ENCODE measurements at regions not wholly inside any gene's neighbourhood (a gene's known extent, or its start where the extent isn't known, plus 50 kb on each side); places are given as distances from the start of the nearest gene placed in this dataset.

GRCh38 chr4:45004326-45004725 lies 278.0 kb upstream of the GNPDA2 start (continued):
- TF ChIP-seq PRDM15 (CRISPR knock-in tag; IDR thresholded peaks at IDR 0.05) (no peak), CHD1 (IDR thresholded peaks at IDR 0.05; ENCODE audit: low read depth, low read length) (no peak)

GRCh38 chr4:44996276-44996845 lies 270.0 kb upstream of the GNPDA2 start:
- no TSS peak for BruUV-seq (replicated peaks)
- DNase-seq (ENCODE audit: low read depth, low spot score) (no peak), ATAC-seq (no peak), FAIRE-seq (no peak)
- Histone ChIP-seq H3K4me1 (ENCODE audit: control insufficient read depth, insufficient read depth, low read length) (no peaks in the 10 kb centered on the region), H3K79me2 (ENCODE audit: control insufficient read depth, insufficient read depth, low read length) (no peaks in the 10 kb centered on the region), H3K36me3 (ENCODE audit: control insufficient read depth in 2 of 2, insufficient read depth in 2 of 2, low read length in 1 of 2) (no peaks in the 10 kb centered on the region), H4K20me1 (ENCODE audit: control insufficient read depth, insufficient read depth) (no peaks in the 10 kb centered on the region), H3K4me3 (no peak overlapping the region), H3K27ac (ENCODE audit: control insufficient read depth, insufficient read depth) (no peak overlapping the region), H3K27me3 (replicated peaks in 1 of 2; ENCODE audit: control insufficient read depth in 2 of 2, insufficient read depth in 2 of 2, low read length in 1 of 2) (no peaks in the 10 kb centered on the region), H3K4me2 (ENCODE audit: control insufficient read depth, insufficient read depth) (no peak overlapping the region), H3K9ac (ENCODE audit: control insufficient read depth, insufficient read depth, low read length) (no peak overlapping the region), H3K9me3 (replicated peaks; ENCODE audit: control insufficient read depth, insufficient read depth, low read length) (no peaks in the 10 kb centered on the region), H2AFZ (ENCODE audit: control insufficient read depth, low read depth, low read length) (no peak overlapping the region)
- WGBS (ENCODE audit: insufficient coverage, insufficient replicate concordance, low lambda C conversion rate, missing lambda C conversion rate), result 16% methylated on average over 4 of the region's 4 CpGs
- intact Hi-C loops (cut with micrococcal nuclease; ENCODE audit: unreplicated experiment) (no loop called here), in situ Hi-C loops (cut with MboI) (no loop called here)
- CTCF ChIA-PET, result no interaction called here
- POLR2A ChIA-PET, result no interaction called here
- SMC1A ChIA-PET (ENCODE audit: uncharacterized antibody, unreplicated experiment), result no interaction called here
- no peak for TF ChIP-seq SP1 (IDR thresholded peaks at IDR 0.05; ENCODE audit: low read depth, low read length)
- no peak for TF ChIP-seq IKZF2 (IDR thresholded peaks at IDR 0.05)
- TF ChIP-seq HDAC6 (IDR thresholded peaks at IDR 0.05; ENCODE audit: unreplicated experiment), result no peak
- no peak for TF ChIP-seq ZBED1 (IDR thresholded peaks at IDR 0.05; ENCODE audit: borderline replicate concordance)
- no peak for TF ChIP-seq ZBTB4 (CRISPR knock-in tag; IDR thresholded peaks at IDR 0.05)
- no peak for TF ChIP-seq ATF3 (IDR thresholded peaks at IDR 0.05; ENCODE audit: borderline replicate concordance, extremely low read depth, low read depth, low read length)
- RAD21 ChIA-PET (ENCODE audit: unreplicated experiment), result no interaction called here

Measured in GM12878 (cell line).